ENCODE measurements at regions not wholly inside any gene's neighbourhood (a gene's known extent, or its start where the extent isn't known, plus 50 kb on each side); places are given as distances from the start of the nearest gene placed in this dataset.
A peak's percentile ranks its signal among the peaks of the same experiment; 100 is the strongest.

GRCh38 chr16:51410125-51410524 lies 259.1 kb upstream of the SALL1 start:
- in situ Hi-C loops (cut with HindIII; ENCODE audit: low pct_unique_long_range_greater_than_20kb, low sequenced_read_pairs): no loop called here
- DNase-seq (ENCODE audit: low read depth): no peak

GRCh38 chr16:51409001-51409675 lies 258.1 kb upstream of the SALL1 start:
- peak; percentile 47 for DNase-seq (ENCODE audit: low read depth)
- in situ Hi-C loops (cut with HindIII; ENCODE audit: low pct_unique_long_range_greater_than_20kb, low sequenced_read_pairs): no loop called here

- in situ Hi-C loops (cut with HindIII; ENCODE audit: low pct_unique_long_range_greater_than_20kb, low sequenced_read_pairs): no loop called here
- peak; percentile 87 for DNase-seq (ENCODE audit: low read depth)
Observed at GRCh38 chr16:51408357-51408756, 257.3 kb upstream of the SALL1 start.

GRCh38 chr16:51407921-51408320 lies 256.9 kb upstream of the SALL1 start:
- DNase-seq (ENCODE audit: low read depth): no peak
- in situ Hi-C loops (cut with HindIII; ENCODE audit: low pct_unique_long_range_greater_than_20kb, low sequenced_read_pairs): no loop called here

- peak; percentile 85 for DNase-seq (ENCODE audit: low read depth)
- in situ Hi-C loops (cut with HindIII; ENCODE audit: low pct_unique_long_range_greater_than_20kb, low sequenced_read_pairs): no loop called here
Observed at GRCh38 chr16:51407199-51407598, 256.1 kb upstream of the SALL1 start.

- in situ Hi-C loops (cut with HindIII; ENCODE audit: low pct_unique_long_range_greater_than_20kb, low sequenced_read_pairs): no loop called here
- DNase-seq (ENCODE audit: low read depth): peak; percentile 10
Observed at GRCh38 chr16:51405361-51405760, 254.3 kb upstream of the SALL1 start.

GRCh38 chr16:51404386-51404785 lies 253.3 kb upstream of the SALL1 start:
- peak; percentile 22 for DNase-seq (ENCODE audit: low read depth)
- in situ Hi-C loops (cut with HindIII; ENCODE audit: low pct_unique_long_range_greater_than_20kb, low sequenced_read_pairs): no loop called here

- DNase-seq (ENCODE audit: low read depth): no peak
Observed at GRCh38 chr16:51402785-51403184, 251.7 kb upstream of the SALL1 start.

GRCh38 chr16:51402298-51402697 lies 251.2 kb upstream of the SALL1 start:
- in situ Hi-C loops (cut with HindIII; ENCODE audit: low pct_unique_long_range_greater_than_20kb, low sequenced_read_pairs): no loop called here
- DNase-seq (ENCODE audit: low read depth): no peak

More at GRCh38 chr16:51402785-51403184, 251.7 kb upstream of the SALL1 start:
- in situ Hi-C loops (cut with HindIII; ENCODE audit: low pct_unique_long_range_greater_than_20kb, low sequenced_read_pairs): no loop called here

GRCh38 chr16:51401673-51402072 lies 250.6 kb upstream of the SALL1 start:
- no peak for DNase-seq (ENCODE audit: low read depth)
- in situ Hi-C loops (cut with HindIII; ENCODE audit: low pct_unique_long_range_greater_than_20kb, low sequenced_read_pairs): no loop called here

- no peak for DNase-seq (ENCODE audit: low read depth)
- in situ Hi-C loops (cut with HindIII; ENCODE audit: low pct_unique_long_range_greater_than_20kb, low sequenced_read_pairs): no loop called here
Observed at GRCh38 chr16:51399908-51400670, 249.0 kb upstream of the SALL1 start.

GRCh38 chr16:51394421-51394820 lies 243.4 kb upstream of the SALL1 start:
- DNase-seq (ENCODE audit: low read depth): no peak
- in situ Hi-C loops (cut with HindIII; ENCODE audit: low pct_unique_long_range_greater_than_20kb, low sequenced_read_pairs): no loop called here

- DNase-seq (ENCODE audit: low read depth): peak; percentile 50
- in situ Hi-C loops (cut with HindIII; ENCODE audit: low pct_unique_long_range_greater_than_20kb, low sequenced_read_pairs): no loop called here
Observed at GRCh38 chr16:51393381-51394005, 242.4 kb upstream of the SALL1 start.

GRCh38 chr16:51392521-51393187 lies 241.6 kb upstream of the SALL1 start:
- no peak for DNase-seq (ENCODE audit: low read depth)
- in situ Hi-C loops (cut with HindIII; ENCODE audit: low pct_unique_long_range_greater_than_20kb, low sequenced_read_pairs): no loop called here

- DNase-seq (ENCODE audit: low read depth): no peak
- in situ Hi-C loops (cut with HindIII; ENCODE audit: low pct_unique_long_range_greater_than_20kb, low sequenced_read_pairs): no loop called here
Observed at GRCh38 chr16:51391798-51392511, 240.9 kb upstream of the SALL1 start.

- DNase-seq (ENCODE audit: low read depth): no peak
- in situ Hi-C loops (cut with HindIII; ENCODE audit: low pct_unique_long_range_greater_than_20kb, low sequenced_read_pairs): no loop called here
Observed at GRCh38 chr16:51390877-51391276, 239.8 kb upstream of the SALL1 start.

GRCh38 chr16:51389881-51390280 lies 238.8 kb upstream of the SALL1 start:
- no peak for DNase-seq (ENCODE audit: low read depth)
- in situ Hi-C loops (cut with HindIII; ENCODE audit: low pct_unique_long_range_greater_than_20kb, low sequenced_read_pairs): no loop called here

- no peak for DNase-seq (ENCODE audit: low read depth)
- in situ Hi-C loops (cut with HindIII; ENCODE audit: low pct_unique_long_range_greater_than_20kb, low sequenced_read_pairs): no loop called here
Observed at GRCh38 chr16:51388516-51388951, 237.5 kb upstream of the SALL1 start.
